Left ventricle myocardium inferior (tissue), 1 donor: ENCODE measurements at regions not wholly inside any gene's neighbourhood (a gene's known extent, or its start where the extent isn't known, plus 50 kb on each side); places are given as distances from the start of the nearest gene placed in this dataset.
A peak's percentile ranks its signal among the peaks of the same experiment; 100 is the strongest.

Source experiments
- DNase-seq: peaks from one replicate; pipeline ENCODE4 v3.0.0-alpha.2; 2020
- H3K27ac ChIP-seq: fragments of 200-600 bp; replicated peaks from 2 replicates; pipeline ENCODE4 v1.8.0; 2021
- H3K27me3 ChIP-seq: fragments of 200-600 bp; 2 replicates; pipeline ENCODE4 v1.8.0; 2021; ENCODE audit warnings: low read depth
- H3K36me3 ChIP-seq: fragments of 200-600 bp; 2 replicates; pipeline ENCODE4 v1.8.0; 2021
- H3K4me1 ChIP-seq: fragments of 200-600 bp; 2 replicates; pipeline ENCODE4 v1.8.0; 2021
- H3K4me3 ChIP-seq: fragments of 200-600 bp; 2 replicates; pipeline ENCODE4 v1.8.0; 2021; ENCODE audit warnings: mild to moderate bottlenecking, moderate library complexity
- H3K9me3 ChIP-seq: fragments of 200-600 bp; replicated peaks from 2 replicates; pipeline ENCODE4 v1.8.0; 2021
- CTCF ChIP-seq: fragments of 200-600 bp; IDR thresholded peaks from 2 replicates; pipeline ENCODE4 v1.8.0; 2021; ENCODE audit warnings: antibody characterized with exemption, mild to moderate bottlenecking, borderline replicate concordance
- intact Hi-C: fragments of 100-400 bp; cut with micrococcal nuclease; formaldehyde crosslinking; loops from one replicate; pipeline ENCODE4 v1.11.0; 2022
- donor health status: DM: no; HTN: yes; CAD: no; lungs with severe emphysema.

GRCh38 chr7:115221456-115221855 lies 299.6 kb downstream of the MDFIC start:
- DNase-seq, result no peak
- no peak overlapping the region for H3K4me3 ChIP-seq
- H3K27me3 ChIP-seq, result no peaks in the 10 kb centered on the region
- intact Hi-C loops, result no loop called here
- no peak for TF ChIP-seq CTCF
- no peak overlapping the region for H3K27ac ChIP-seq
- H3K36me3 ChIP-seq, result no peaks in the 10 kb centered on the region
- peaks cover 8% of the 10 kb centered on the region for H3K4me1 ChIP-seq
- H3K9me3 ChIP-seq, result no peaks in the 10 kb centered on the region

GRCh38 chr7:115218076-115218475 lies 296.2 kb downstream of the MDFIC start:
- no peaks in the 10 kb centered on the region for H3K9me3 ChIP-seq
- no peak overlapping the region for H3K4me3 ChIP-seq
- peaks cover 10% of the 10 kb centered on the region for H3K4me1 ChIP-seq
- TF ChIP-seq CTCF, result no peak
- no peak for DNase-seq
- H3K27me3 ChIP-seq, result no peaks in the 10 kb centered on the region
- H3K36me3 ChIP-seq, result no peaks in the 10 kb centered on the region
- intact Hi-C loops, result no loop called here
- no peak overlapping the region for H3K27ac ChIP-seq

GRCh38 chr7:115217373-115217772 lies 295.5 kb downstream of the MDFIC start:
- H3K27me3 ChIP-seq, result no peaks in the 10 kb centered on the region
- H3K27ac ChIP-seq, result no peak overlapping the region
- peak; percentile 61 for TF ChIP-seq CTCF
- no peaks in the 10 kb centered on the region for H3K36me3 ChIP-seq
- intact Hi-C loops, result no loop called here
- H3K4me3 ChIP-seq, result no peak overlapping the region
- peaks cover 10% of the 10 kb centered on the region for H3K4me1 ChIP-seq
- DNase-seq, result no peak
- H3K9me3 ChIP-seq, result no peaks in the 10 kb centered on the region

GRCh38 chr7:115216652-115217051 lies 294.8 kb downstream of the MDFIC start:
- peaks cover 10% of the 10 kb centered on the region for H3K4me1 ChIP-seq
- no peak for DNase-seq
- no peak overlapping the region for H3K27ac ChIP-seq
- intact Hi-C loops, result no loop called here
- TF ChIP-seq CTCF, result no peak
- H3K4me3 ChIP-seq, result no peak overlapping the region
- no peaks in the 10 kb centered on the region for H3K36me3 ChIP-seq
- H3K9me3 ChIP-seq, result no peaks in the 10 kb centered on the region
- no peaks in the 10 kb centered on the region for H3K27me3 ChIP-seq

GRCh38 chr7:115211171-115211570 lies 289.3 kb downstream of the MDFIC start:
- H3K4me1 ChIP-seq, result peaks cover 5% of the 10 kb centered on the region
- H3K27me3 ChIP-seq, result no peaks in the 10 kb centered on the region
- peaks cover 9% of the 10 kb centered on the region for H3K9me3 ChIP-seq
- DNase-seq, result no peak
- TF ChIP-seq CTCF, result no peak
- peak overlapping the region; percentile 47 for H3K27ac ChIP-seq
- H3K4me3 ChIP-seq, result no peak overlapping the region
- intact Hi-C loops, result no loop called here
- no peaks in the 10 kb centered on the region for H3K36me3 ChIP-seq

GRCh38 chr7:115210552-115210951 lies 288.7 kb downstream of the MDFIC start:
- intact Hi-C loops, result no loop called here
- H3K36me3 ChIP-seq, result no peaks in the 10 kb centered on the region
- DNase-seq, result no peak
- H3K9me3 ChIP-seq, result peaks cover 14% of the 10 kb centered on the region
- TF ChIP-seq CTCF, result no peak
- peaks cover 5% of the 10 kb centered on the region for H3K4me1 ChIP-seq
- no peak overlapping the region for H3K4me3 ChIP-seq
- H3K27me3 ChIP-seq, result no peaks in the 10 kb centered on the region
- peak overlapping the region; percentile 47 for H3K27ac ChIP-seq
